ENCODE measurements at regions not wholly inside any gene's neighbourhood (a gene's known extent, or its start where the extent isn't known, plus 50 kb on each side); places are given as distances from the start of the nearest gene placed in this dataset.

DNA sequence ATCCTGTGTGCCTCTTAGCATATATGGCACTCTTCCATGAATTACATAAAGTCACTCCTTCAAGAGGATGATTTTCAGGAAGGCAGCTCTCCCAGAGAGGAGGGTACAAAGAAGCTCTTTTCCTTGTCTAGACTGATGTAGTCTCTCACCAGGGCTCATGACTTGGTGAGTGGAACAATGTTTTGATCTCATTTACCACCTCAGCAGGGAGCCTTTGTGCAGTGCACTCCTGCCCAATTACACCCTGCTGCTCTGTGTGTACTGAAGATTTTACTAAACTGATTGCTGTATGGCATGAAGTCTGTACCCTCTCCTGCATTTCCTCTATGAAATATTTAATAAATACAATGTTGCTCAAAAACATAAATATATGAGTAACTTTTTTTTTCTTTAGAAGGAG is 598.3 kb upstream of the HS3ST5 start:
- Histone ChIP-seq H3K9ac (ENCODE audit: low read length) (no peak overlapping the region), H3K4me3 (replicated peaks in 1 of 2; ENCODE audit: low read depth in 1 of 2, low read length in 2 of 2) (no peak overlapping the region), H3K4me2 (ENCODE audit: low read length) (no peak overlapping the region), H3K9me3 (ENCODE audit: control insufficient read depth in 1 of 2, insufficient read depth in 1 of 2, low read depth in 1 of 2, low read length in 2 of 2) (no peaks in the 10 kb centered on the region; a peak in 1 of 4 replicates), H4K20me1 (ENCODE audit: insufficient read depth) (no peaks in the 10 kb centered on the region; the same call in 1 of the 2 replicates), H2AFZ (ENCODE audit: low read depth, low read length, poor library complexity, severe bottlenecking) (no peak overlapping the region), H3K9me2 (ENCODE audit: insufficient read depth) (no peaks in the 10 kb centered on the region), H3K36me3 (ENCODE audit: control insufficient read depth in 1 of 2, insufficient read depth in 2 of 2, low read length in 2 of 2) (no peaks in the 10 kb centered on the region), H3K4me1 (ENCODE audit: control insufficient read depth in 1 of 2, insufficient read depth in 2 of 2, low read length in 2 of 2) (no peaks in the 10 kb centered on the region), H3K79me2 (ENCODE audit: insufficient read depth, low read length) (no peaks in the 10 kb centered on the region), H3K27me3 (ENCODE audit: insufficient read depth, low read length) (no peaks in the 10 kb centered on the region), H3K27ac (ENCODE audit: low read depth, low read length) (no peak overlapping the region)
- no peak for TF ChIP-seq CEBPB (IDR thresholded peaks at IDR 0.05; ENCODE audit: low read depth)
- TF ChIP-seq, protein P1, sequence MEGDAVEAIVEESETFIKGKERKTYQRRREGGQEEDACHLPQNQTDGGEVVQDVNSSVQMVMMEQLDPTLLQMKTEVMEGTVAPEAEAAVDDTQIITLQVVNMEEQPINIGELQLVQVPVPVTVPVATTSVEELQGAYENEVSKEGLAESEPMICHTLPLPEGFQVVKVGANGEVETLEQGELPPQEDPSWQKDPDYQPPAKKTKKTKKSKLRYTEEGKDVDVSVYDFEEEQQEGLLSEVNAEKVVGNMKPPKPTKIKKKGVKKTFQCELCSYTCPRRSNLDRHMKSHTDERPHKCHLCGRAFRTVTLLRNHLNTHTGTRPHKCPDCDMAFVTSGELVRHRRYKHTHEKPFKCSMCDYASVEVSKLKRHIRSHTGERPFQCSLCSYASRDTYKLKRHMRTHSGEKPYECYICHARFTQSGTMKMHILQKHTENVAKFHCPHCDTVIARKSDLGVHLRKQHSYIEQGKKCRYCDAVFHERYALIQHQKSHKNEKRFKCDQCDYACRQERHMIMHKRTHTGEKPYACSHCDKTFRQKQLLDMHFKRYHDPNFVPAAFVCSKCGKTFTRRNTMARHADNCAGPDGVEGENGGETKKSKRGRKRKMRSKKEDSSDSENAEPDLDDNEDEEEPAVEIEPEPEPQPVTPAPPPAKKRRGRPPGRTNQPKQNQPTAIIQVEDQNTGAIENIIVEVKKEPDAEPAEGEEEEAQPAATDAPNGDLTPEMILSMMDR (IDR thresholded peaks at IDR 0.05 in 2 of 3, conservative IDR thresholded peaks at IDR 0.05 in 1 of 3; ENCODE audit: borderline replicate concordance in 1 of 3, insufficient read depth in 1 of 3, low read depth in 2 of 3, low read length in 2 of 3), result no peak
- peak; percentile 37 for TF ChIP-seq TCF7L2 (IDR thresholded peaks at IDR 0.05; ENCODE audit: borderline replicate concordance, extremely low read depth, insufficient read depth, insufficient read length)
- no peak for TF ChIP-seq YY1 (IDR thresholded peaks at IDR 0.05; ENCODE audit: extremely low read depth, insufficient replicate concordance, low read depth, low read length)
- no peak for TF ChIP-seq ZNF274 (IDR thresholded peaks at IDR 0.05; ENCODE audit: low read depth, low read length)
- no peak for TF ChIP-seq FOSL1 (IDR thresholded peaks at IDR 0.05; ENCODE audit: low read depth)
- no peak for TF ChIP-seq SP1 (IDR thresholded peaks at IDR 0.05; ENCODE audit: low read depth)
- TF ChIP-seq, protein P2, sequence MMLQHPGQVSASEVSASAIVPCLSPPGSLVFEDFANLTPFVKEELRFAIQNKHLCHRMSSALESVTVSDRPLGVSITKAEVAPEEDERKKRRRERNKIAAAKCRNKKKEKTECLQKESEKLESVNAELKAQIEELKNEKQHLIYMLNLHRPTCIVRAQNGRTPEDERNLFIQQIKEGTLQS (IDR thresholded peaks at IDR 0.05), result no peak
- no peak for TF ChIP-seq RAD21 (IDR thresholded peaks at IDR 0.05; ENCODE audit: low read depth)
- BruUV-seq (replicated peaks), result no TSS peak
- DNase-seq (ENCODE audit: low read depth, low spot score) (no peak), ATAC-seq (no peak)
- ChIA-PET POLR2A (no interaction called here), CTCF (no interaction called here), RAD21 (ENCODE audit: low non-redundant PET in 1 of 2, low total read pairs in 2 of 2, uncharacterized antibody in 2 of 2, unreplicated experiment in 2 of 2) (no interaction called here)
- intact Hi-C loops (cut with micrococcal nuclease), result no loop called here
